HG03342 (cell line): ENCODE measurements at regions not wholly inside any gene's neighbourhood (a gene's known extent, or its start where the extent isn't known, plus 50 kb on each side); places are given as distances from the start of the nearest gene placed in this dataset.

ENCODE experiments used
- ATAC-seq: cut with Tn5 transposase; IDR thresholded peaks from one replicate; pipeline ENCODE4 v1.9.1; 2021; ENCODE audit warnings: mild to moderate bottlenecking, moderate library complexity; ENCODE audit not compliant: unreplicated experiment

- no peak for ATAC-seq
Observed at GRCh38 chrX:69280933-69281332, 115.7 kb upstream of the PJA1 start.

DNA sequence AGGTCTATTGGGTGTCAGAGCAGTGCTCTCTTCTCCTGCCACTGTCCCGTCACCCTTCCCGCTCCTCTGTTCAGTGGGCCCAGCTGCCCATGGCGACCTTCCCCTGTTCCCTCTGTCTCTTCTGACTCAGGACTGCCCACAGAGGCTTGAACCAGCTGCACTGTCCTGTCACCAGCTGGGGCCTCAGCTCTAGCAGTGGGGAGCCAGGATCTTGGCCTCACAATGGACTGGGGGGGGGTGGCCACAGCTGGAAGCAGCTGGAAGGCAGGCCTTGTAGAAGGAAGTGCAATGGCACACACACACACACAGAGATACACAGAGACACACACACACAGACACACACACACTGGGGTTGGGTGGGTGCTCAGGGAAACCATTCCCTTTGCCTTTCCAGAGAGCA lies 114.0 kb upstream of the PJA1 start:
- no peak for ATAC-seq

DNA sequence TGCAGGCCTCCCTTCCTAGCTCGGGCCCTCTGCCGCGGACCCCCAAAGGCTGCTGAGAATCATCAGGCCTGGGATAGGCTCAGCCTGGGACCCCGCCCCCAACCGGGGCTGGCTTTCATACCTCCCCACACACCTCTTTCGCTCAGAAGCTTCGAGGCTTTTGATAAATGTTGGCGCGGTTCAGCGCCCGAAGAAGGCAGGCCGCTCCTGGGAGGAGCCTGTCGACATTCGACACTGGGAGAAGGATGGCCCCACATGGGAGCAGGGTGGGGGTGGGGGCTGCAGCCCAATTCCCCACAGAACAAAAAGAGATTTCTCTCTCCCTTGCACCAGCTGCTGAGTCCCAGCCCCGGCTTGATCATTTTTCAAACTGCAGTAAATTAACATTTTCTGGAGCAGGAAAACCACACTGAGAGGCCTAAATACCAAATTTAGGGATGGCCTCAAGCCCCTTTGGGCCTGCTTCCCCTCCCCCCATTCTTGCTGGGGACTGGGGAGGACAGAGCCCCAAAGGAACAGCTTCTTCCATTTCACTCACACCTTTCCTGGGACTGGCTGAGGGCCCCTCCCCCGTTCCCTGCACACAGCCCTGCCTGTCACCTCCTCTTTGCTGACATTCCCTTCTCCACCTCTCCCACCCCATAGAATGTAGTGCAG lies 112.9 kb upstream of the PJA1 start:
- no peak for ATAC-seq

DNA sequence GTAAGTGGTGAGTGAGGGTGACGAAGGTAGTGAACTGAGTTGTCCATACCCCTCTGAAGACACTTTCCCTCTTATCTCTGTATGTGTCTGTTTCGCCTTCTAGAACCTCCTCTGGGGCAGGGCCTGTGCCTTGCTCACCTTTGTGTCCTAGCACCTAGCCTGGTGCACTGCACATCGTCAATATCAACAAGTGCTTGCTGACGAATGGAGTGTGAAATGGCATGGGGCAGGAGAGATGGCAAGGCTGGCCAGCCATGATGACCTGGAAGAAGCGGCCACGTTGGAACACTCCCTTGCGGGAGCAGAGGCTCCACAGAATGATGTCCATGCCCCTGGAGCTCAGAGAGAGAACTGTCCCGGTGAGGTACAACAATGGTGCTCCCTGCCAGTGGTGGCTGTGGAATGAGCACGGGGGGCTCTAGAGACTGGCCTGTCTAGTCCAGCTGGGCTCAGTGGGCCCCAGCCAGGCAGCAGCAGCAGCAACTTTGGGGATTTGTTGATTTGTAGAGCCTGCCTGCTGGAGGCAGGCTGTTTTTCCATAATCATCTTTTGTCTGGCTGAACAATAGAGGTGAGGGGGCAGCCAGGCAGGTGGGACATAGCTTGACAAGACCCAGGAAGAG lies 112.2 kb upstream of the PJA1 start:
- ATAC-seq, result no peak

DNA sequence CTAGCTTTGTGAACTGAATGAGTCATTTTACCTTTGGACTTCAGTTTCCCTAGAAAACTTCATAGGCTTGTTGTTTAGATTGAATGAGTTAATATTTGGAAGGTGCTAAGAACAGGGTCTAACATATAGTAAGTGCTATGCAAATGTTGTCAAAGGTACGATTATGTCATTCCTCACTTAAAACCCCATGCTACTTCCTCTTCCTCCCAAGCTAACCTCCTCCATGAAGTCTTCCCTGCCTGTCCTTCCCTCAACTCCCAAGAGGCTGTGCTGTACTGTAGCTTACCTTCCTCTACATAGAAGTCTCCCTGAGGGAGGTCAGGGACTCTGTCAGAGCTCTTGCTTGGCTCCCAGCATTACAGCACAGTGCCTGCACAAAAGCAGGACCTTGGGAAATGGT lies 103.4 kb upstream of the PJA1 start:
- ATAC-seq, result no peak

DNA sequence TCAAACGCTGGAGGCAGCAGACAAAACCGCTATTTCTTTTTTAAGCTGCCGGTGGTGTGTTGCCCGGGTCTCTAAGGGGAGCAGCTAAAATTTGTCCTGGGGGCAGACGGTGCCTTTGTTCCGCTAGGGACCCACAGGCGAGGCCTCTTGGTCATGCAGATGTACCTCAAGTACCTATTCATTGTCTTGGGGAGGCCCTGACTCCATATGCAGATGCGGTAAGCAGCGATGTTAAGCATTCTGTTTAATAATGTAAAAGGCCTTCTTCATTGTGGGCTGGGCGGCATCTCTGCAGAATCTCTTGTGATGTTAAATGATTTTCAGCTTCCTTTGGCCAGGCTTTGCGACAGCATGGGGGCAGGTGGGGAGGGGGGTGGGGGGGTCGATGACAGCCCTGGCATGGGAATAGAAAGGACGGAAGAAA lies 98.9 kb upstream of the PJA1 start:
- ATAC-seq, result no peak

DNA sequence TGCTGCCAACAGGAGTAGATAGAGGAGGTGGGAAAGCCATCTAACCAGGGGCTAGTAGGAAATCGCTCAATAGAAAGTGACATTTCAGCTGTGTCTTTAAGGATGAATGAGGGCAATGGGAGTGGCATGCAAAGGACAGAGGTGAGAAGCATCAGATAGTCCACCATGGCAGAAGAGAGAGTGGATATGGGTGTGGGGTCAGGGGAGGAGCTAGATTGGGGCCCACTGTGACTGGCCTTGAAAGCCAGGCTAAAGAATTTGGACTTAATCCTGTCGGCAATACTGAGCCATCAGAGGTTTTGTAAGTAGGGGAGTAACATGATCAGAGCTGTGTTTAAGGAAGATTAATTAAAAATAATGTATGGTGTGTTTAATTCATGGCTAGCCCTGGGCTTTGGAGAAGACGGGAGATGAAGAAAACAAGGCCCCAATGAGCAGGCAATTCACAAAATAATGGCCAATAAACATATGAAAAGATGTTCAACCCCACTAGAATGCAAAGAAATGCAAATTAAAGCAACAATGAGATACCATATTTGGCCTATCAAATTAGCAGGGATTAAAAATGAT lies 98.1 kb upstream of the PJA1 start:
- ATAC-seq, result no peak

DNA sequence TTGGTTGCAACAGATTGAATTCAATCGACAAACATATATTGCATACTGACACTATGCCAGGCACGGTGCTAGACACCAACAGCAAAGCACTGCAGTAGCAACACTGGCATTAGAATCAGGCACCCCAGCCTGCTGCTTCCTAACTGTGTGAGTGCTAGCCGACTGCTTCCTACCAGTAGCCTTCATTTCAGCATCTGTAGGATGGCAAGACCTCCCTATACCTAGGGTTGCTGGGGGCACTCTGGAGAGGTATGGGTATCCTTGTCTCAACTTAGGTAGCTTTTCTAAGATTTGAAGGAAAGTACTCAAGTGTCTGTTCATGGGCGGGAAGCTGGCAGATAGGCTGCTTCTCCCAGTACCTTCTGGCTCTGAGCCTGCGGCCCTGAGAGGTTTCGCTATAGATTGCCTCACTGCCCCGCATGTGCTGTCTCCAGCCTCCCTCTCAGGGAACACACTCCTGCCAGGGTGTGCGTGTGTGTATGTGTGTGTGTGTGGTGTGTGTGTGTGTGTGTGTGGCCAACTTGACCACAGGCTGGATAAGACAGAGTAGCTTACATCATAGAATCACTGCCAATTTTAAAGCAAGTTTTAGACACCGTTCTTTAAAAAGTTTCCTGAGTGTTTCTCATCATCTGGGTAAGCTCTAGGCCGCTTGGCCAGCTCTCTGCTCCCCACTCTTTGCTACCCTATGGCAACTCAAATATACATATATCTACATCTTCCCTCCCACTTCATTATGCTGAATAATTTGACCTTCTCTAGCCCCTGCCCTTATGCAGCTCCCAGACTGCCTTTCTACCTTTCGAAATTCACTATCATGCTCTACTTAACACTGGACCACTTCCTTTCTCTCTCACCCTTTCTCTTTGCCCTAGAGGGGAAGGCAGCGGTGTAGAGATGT lies 97.0 kb upstream of the PJA1 start:
- ATAC-seq, result no peak

DNA sequence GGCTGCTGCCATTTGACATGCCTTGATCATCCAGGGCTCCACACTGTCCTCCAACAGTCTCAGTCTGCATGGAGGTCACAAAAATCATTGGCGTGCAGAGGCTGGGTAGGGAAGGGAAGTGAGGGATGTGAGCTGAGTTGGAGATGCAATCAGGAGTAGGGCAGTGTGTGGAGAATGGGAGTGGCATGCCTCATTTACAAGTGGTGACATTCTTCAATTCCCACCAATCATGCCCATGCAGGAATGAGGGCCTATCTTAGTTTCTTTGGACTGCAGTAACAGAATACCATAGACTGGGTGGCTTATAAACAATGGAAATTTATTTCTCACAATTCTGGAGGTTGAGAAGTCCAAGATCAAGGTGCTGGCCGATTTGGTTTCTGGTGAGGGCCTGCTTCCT lies 94.9 kb upstream of the PJA1 start:
- ATAC-seq, result no peak

- ATAC-seq, result no peak
Observed at GRCh38 chrX:69258893-69259292, 93.6 kb upstream of the PJA1 start.

DNA sequence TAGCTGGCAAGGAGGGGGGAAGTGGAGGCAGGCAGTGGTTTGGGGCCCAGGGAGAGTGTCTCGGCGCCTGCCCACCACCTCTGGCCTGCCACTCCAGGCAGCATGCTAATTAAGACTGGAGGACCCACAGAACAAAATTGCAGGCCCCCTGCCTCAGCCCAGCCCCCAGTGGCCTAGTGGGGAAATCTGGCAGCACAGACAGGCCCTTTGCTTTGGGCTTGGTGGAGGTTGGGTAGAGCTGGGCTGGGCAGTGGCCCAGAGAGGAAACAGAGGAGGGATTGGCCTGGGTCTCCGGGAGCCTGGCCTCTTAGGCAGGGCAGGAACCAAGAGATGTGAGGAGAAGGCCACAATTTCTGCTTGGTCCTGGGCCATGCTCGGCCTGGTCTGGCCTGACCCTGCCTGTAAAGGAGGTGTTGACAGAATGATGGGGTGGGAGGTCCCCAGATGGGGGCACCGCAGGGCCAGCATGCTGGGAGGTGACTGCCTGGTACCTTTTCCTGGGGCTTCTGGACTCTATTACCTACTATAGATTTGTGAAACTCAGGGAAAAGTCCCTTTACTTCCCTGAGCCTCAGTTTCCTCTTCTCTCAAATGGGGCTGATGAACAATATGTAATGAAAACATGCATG lies 92.4 kb upstream of the PJA1 start:
- ATAC-seq, result no peak

DNA sequence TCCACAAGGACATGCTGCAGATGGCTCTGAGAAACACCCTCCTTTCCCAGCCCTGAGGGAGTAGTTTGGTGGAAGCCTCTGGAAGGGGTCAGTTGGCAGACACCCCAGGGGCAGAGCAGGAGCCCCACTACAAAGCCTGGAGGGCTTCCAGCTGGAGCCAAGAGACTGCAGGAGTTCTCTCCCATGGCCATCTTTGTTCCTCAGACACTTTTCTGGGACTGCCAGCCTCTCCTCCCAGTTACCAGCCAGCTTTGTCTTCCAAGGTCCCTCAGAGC lies 91.0 kb upstream of the PJA1 start:
- no peak for ATAC-seq

GRCh38 chrX:69255441-69256290 lies 90.4 kb upstream of the PJA1 start:
- no peak for ATAC-seq

DNA sequence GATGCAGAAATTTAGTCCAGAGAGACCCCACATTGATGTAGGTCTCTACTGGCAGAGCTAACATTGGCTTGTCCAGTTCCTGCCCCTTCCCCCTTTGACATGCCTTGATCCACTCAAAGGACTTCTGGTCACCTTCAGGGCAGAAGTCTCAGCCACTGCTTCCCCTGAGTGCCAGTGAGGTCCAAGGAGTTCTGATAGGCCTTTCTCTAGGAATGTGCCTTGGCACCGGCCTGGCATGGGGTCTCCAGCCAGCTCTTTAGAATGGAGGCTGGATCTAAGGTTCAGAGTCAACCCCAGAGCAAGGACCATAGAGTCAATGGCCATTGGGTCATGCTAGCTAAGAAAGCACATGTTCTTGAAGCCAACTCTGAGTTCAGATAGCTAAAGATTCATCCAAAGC lies 88.6 kb upstream of the PJA1 start:
- no peak for ATAC-seq

GRCh38 chrX:69243276-69243675 lies 78.0 kb upstream of the PJA1 start:
- no peak for ATAC-seq

DNA sequence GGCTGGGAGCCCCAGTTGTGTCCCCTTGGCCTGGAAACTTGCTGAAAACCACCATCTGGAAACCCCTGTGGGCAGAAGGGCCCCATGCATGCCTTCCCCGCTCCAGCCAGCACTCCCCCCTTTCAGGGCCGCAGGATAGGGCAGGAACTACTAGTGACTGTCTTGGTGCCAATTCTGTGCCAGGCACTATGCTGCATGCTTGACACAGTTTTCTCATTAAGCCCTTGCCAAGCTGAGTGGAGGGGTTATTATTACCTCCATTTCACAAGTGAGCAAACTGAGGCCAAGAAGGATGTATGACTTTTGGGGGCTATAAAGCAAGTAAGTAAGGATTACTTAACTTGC lies 73.6 kb upstream of the PJA1 start:
- no peak for ATAC-seq

DNA sequence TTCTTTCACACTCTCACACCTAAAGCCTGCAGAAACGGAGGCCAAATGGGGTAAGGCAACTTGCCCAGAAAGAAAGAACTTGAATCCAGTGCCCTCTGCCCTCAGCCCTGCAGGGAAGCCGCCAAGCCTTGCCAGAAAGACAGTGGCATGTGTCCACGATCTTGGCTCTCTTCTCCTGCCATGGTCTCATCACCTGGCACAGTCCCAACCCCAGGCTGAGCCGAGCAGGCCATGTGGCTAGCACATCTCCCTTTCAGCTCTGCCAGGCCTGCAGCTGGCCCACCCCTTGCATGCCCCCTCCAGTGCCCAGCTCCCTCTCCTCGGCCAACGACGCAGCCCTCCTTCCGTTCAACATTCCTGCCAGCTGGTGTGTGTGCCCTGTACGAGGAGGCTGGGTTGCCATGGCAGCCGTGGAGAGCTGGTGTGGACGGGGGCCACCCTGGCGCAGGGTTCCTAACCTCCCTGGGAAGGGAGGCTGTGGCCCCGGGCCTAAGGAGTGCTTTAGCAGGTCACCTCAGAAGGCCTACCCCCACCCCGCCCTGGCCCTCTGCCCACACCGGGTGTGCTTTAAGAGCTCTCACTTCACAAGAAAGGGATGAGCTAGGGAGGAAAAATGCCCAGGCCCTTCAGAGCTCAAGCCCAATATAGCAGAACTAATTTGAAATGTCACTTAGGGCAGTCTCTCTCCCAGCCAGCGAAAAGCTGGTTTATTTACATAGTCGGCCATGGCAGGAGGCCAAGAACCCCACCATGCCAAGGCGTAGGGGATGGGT lies 73.0 kb upstream of the PJA1 start:
- ATAC-seq, result no peak

- ATAC-seq, result no peak
Observed at GRCh38 chrX:69237236-69237635, 72.0 kb upstream of the PJA1 start.

DNA sequence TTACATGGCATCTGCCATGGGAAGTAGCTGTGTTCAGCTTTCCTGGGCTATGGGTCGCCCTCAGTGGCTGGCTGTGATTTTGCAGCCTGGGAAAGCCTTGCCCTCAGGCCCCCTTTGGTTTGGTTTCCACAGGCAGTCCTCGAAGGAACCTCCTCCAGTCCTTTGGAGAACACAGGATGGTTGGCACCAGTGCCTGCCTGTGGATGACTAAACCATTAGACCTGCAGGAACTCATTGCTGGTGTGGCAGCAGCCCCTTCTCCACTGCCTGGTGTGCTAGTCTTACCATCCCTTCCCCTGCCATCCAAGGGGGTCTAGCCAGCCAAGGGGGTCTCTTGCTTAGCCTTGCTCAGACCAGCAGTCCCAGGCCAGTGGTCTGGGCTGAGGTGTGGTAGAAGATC lies 71.4 kb upstream of the PJA1 start:
- ATAC-seq, result no peak

- no peak for ATAC-seq
Observed at GRCh38 chrX:69234624-69235023, 69.4 kb upstream of the PJA1 start.
